ENCODE measurements at regions not wholly inside any gene's neighbourhood (a gene's known extent, or its start where the extent isn't known, plus 50 kb on each side); places are given as distances from the start of the nearest gene placed in this dataset.

GRCh38 chr2:5751873-5752482, 59.8 kb downstream of the SOX11 start:
- no peak for DNase-seq

GRCh38 chr2:5756272-5756671, 64.1 kb downstream of the SOX11 start:
- DNase-seq, result no peak

- DNase-seq, result no peak
Measured at GRCh38 chr2:5758346-5758745, 66.2 kb downstream of the SOX11 start.

- DNase-seq, result no peak
Measured at GRCh38 chr2:5759949-5760348, 67.8 kb downstream of the SOX11 start.

- no peak for DNase-seq
Measured at GRCh38 chr2:5763531-5763930, 71.3 kb downstream of the SOX11 start.

- peak; percentile 43 for DNase-seq
Measured at GRCh38 chr2:5764041-5764440, 71.9 kb downstream of the SOX11 start.

- DNase-seq, result peak; percentile 48
Measured at GRCh38 chr2:5766056-5766455, 73.9 kb downstream of the SOX11 start.

- no peak for DNase-seq
Measured at GRCh38 chr2:5766561-5766960, 74.4 kb downstream of the SOX11 start.

- DNase-seq, result no peak
Measured at GRCh38 chr2:5777131-5777535, 84.9 kb downstream of the SOX11 start.

- no peak for DNase-seq
Measured at GRCh38 chr2:5781679-5782078, 89.5 kb downstream of the SOX11 start.

GRCh38 chr2:5782103-5782502, 89.9 kb downstream of the SOX11 start:
- DNase-seq, result no peak

GRCh38 chr2:5788447-5788846, 96.3 kb downstream of the SOX11 start:
- DNase-seq, result no peak

GRCh38 chr2:5791371-5791770, 99.2 kb downstream of the SOX11 start:
- no peak for DNase-seq

- DNase-seq, result no peak
Measured at GRCh38 chr2:5794012-5794411, 101.8 kb downstream of the SOX11 start.

GRCh38 chr2:5798084-5798483, 105.9 kb downstream of the SOX11 start:
- no peak for DNase-seq

- DNase-seq, result no peak
Measured at GRCh38 chr2:5799348-5799747, 107.2 kb downstream of the SOX11 start.

- no peak for DNase-seq
Measured at GRCh38 chr2:5803547-5803946, 111.4 kb downstream of the SOX11 start.

GRCh38 chr2:5818961-5819600, 126.9 kb downstream of the SOX11 start:
- peak; percentile 20 for DNase-seq

- DNase-seq, result no peak
Measured at GRCh38 chr2:5824126-5824525, 131.9 kb downstream of the SOX11 start.

- no peak for DNase-seq
Measured at GRCh38 chr2:5825686-5826085, 133.5 kb downstream of the SOX11 start.

- DNase-seq, result peak; percentile 35
Measured at GRCh38 chr2:5826979-5827655, 134.9 kb downstream of the SOX11 start.

GRCh38 chr2:5834501-5834900, 142.3 kb downstream of the SOX11 start:
- no peak for DNase-seq

GRCh38 chr2:5839550-5839949, 147.4 kb downstream of the SOX11 start:
- no peak for DNase-seq
